HUES48 (cell line): ENCODE measurements at regions not wholly inside any gene's neighbourhood (a gene's known extent, or its start where the extent isn't known, plus 50 kb on each side); places are given as distances from the start of the nearest gene placed in this dataset.
"Not testable (repeated sequence)": the region's sequence is repeated elsewhere in the genome, so short reads cannot be mapped to it uniquely, and the experiment has no call there.

Experiments
- H3K27ac ChIP-seq: one replicate; pipeline ENCODE4 v1.7.0; 2013; ENCODE audit warnings: low read depth, low read length, inconsistent platforms
- H3K27me3 ChIP-seq: 2 replicates; pipeline ENCODE4 v1.6.1; 2013; ENCODE audit warnings: mild to moderate bottlenecking, low read length; ENCODE audit not compliant: control insufficient read depth, insufficient read depth
- H3K36me3 ChIP-seq: 2 replicates; pipeline ENCODE4 v1.6.1; 2013; ENCODE audit warnings: low read length; ENCODE audit not compliant: control insufficient read depth, insufficient read depth
- H3K4me1 ChIP-seq: 2 replicates; pipeline ENCODE4 v1.6.1; 2013; ENCODE audit warnings: mild to moderate bottlenecking, low read length; ENCODE audit not compliant: control insufficient read depth, insufficient read depth
- H3K4me3 ChIP-seq: 2 replicates; pipeline ENCODE4 v1.5.1; 2013; ENCODE audit warnings: mild to moderate bottlenecking, low read depth, low read length
- H3K9ac ChIP-seq: 2 replicates; pipeline ENCODE4 v1.6.1; 2013; ENCODE audit warnings: mild to moderate bottlenecking, low read depth, low read length, moderate library complexity
- H3K9me3 ChIP-seq: 2 replicates; pipeline ENCODE4 v1.6.1; 2013; ENCODE audit warnings: low read length; ENCODE audit not compliant: control insufficient read depth, insufficient read depth

GRCh38 chr14:82661258-82661657, 1127.6 kb upstream of the SEL1L start:
- Histone ChIP-seq H3K4me3 (no peak overlapping the region), H3K36me3 (no peaks in the 10 kb centered on the region), H3K27ac (no peak overlapping the region), H3K9me3 (no peaks in the 10 kb centered on the region), H3K9ac (no peak overlapping the region), H3K4me1 (no peaks in the 10 kb centered on the region), H3K27me3 (no peaks in the 10 kb centered on the region)

GRCh38 chr14:82667006-82667405, 1133.4 kb upstream of the SEL1L start:
- Histone ChIP-seq H3K27ac (no peak overlapping the region), H3K4me1 (no peaks in the 10 kb centered on the region), H3K4me3 (no peak overlapping the region), H3K9ac (no peak overlapping the region), H3K9me3 (no peaks in the 10 kb centered on the region), H3K27me3 (no peaks in the 10 kb centered on the region), H3K36me3 (no peaks in the 10 kb centered on the region)

GRCh38 chr14:82667501-82667900, 1133.8 kb upstream of the SEL1L start:
- no peak overlapping the region for H3K9ac ChIP-seq
- H3K27me3 ChIP-seq = no peaks in the 10 kb centered on the region
- no peaks in the 10 kb centered on the region for H3K36me3 ChIP-seq
- H3K27ac ChIP-seq = no peak overlapping the region
- no peaks in the 10 kb centered on the region for H3K9me3 ChIP-seq
- no peaks in the 10 kb centered on the region for H3K4me1 ChIP-seq
- H3K4me3 ChIP-seq = no peak overlapping the region

- Histone ChIP-seq H3K27ac (no peak overlapping the region), H3K4me1 (no peaks in the 10 kb centered on the region), H3K36me3 (no peaks in the 10 kb centered on the region), H3K9me3 (no peaks in the 10 kb centered on the region), H3K27me3 (no peaks in the 10 kb centered on the region), H3K4me3 (no peak overlapping the region), H3K9ac (no peak overlapping the region)
These were observed 1142.8 kb upstream of the SEL1L start for GRCh38 chr14:82676403-82676802.

- Histone ChIP-seq H3K4me1 (no peaks in the 10 kb centered on the region), H3K4me3 (no peak overlapping the region), H3K27me3 (no peaks in the 10 kb centered on the region), H3K36me3 (no peaks in the 10 kb centered on the region), H3K9me3 (no peaks in the 10 kb centered on the region), H3K9ac (no peak overlapping the region), H3K27ac (no peak overlapping the region)
These were observed 1156.3 kb upstream of the SEL1L start for GRCh38 chr14:82689948-82690347.

- H3K27me3 ChIP-seq, H3K36me3 ChIP-seq, H3K9ac ChIP-seq, H3K9me3 ChIP-seq, H3K4me1 ChIP-seq, H3K27ac ChIP-seq, H3K4me3 ChIP-seq: not testable (repeated sequence)
These were observed 1157.5 kb upstream of the SEL1L start for GRCh38 chr14:82691191-82691590.

GRCh38 chr14:82694820-82695219, 1161.2 kb upstream of the SEL1L start:
- Histone ChIP-seq H3K4me3 (no peak overlapping the region), H3K36me3 (no peaks in the 10 kb centered on the region), H3K27ac (no peak overlapping the region), H3K9me3 (no peaks in the 10 kb centered on the region), H3K27me3 (no peaks in the 10 kb centered on the region), H3K9ac (no peak overlapping the region), H3K4me1 (no peaks in the 10 kb centered on the region)

GRCh38 chr14:82704218-82704617, 1170.6 kb upstream of the SEL1L start:
- H3K9ac ChIP-seq = no peak overlapping the region
- H3K27ac ChIP-seq = no peak overlapping the region

GRCh38 chr14:82710267-82710841, 1176.7 kb upstream of the SEL1L start:
- Histone ChIP-seq H3K27me3 (no peaks in the 10 kb centered on the region), H3K36me3 (no peaks in the 10 kb centered on the region), H3K9ac (no peak overlapping the region), H3K9me3 (no peaks in the 10 kb centered on the region), H3K4me3 (no peak overlapping the region), H3K4me1 (no peaks in the 10 kb centered on the region), H3K27ac (no peak overlapping the region)

More at GRCh38 chr14:82704218-82704617, 1170.6 kb upstream of the SEL1L start:
- H3K4me3 ChIP-seq = no peak overlapping the region
- no peaks in the 10 kb centered on the region for H3K9me3 ChIP-seq
- no peaks in the 10 kb centered on the region for H3K4me1 ChIP-seq
- H3K36me3 ChIP-seq = no peaks in the 10 kb centered on the region
- no peaks in the 10 kb centered on the region for H3K27me3 ChIP-seq

GRCh38 chr14:82719617-82720016, 1186.0 kb upstream of the SEL1L start:
- Histone ChIP-seq H3K9ac (no peak overlapping the region), H3K27ac (no peak overlapping the region), H3K4me1 (no peaks in the 10 kb centered on the region), H3K4me3 (no peak overlapping the region), H3K27me3 (no peaks in the 10 kb centered on the region), H3K36me3 (no peaks in the 10 kb centered on the region), H3K9me3 (no peaks in the 10 kb centered on the region)

- Histone ChIP-seq H3K27ac (no peak overlapping the region), H3K4me1 (no peaks in the 10 kb centered on the region), H3K36me3 (no peaks in the 10 kb centered on the region), H3K4me3 (no peak overlapping the region), H3K9ac (no peak overlapping the region), H3K27me3 (no peaks in the 10 kb centered on the region), H3K9me3 (no peaks in the 10 kb centered on the region)
These were observed 1186.8 kb upstream of the SEL1L start for GRCh38 chr14:82720431-82720830.

- Histone ChIP-seq H3K27me3 (no peaks in the 10 kb centered on the region), H3K9ac (no peak overlapping the region), H3K9me3 (no peaks in the 10 kb centered on the region), H3K27ac (no peak overlapping the region), H3K36me3 (no peaks in the 10 kb centered on the region), H3K4me3 (no peak overlapping the region), H3K4me1 (no peaks in the 10 kb centered on the region)
These were observed 1187.3 kb upstream of the SEL1L start for GRCh38 chr14:82720946-82721345.
